Transverse colon (tissue), 4 donors: ENCODE measurements at regions not wholly inside any gene's neighbourhood (a gene's known extent, or its start where the extent isn't known, plus 50 kb on each side); places are given as distances from the start of the nearest gene placed in this dataset.
A peak's percentile ranks its signal among the peaks of the same experiment; 100 is the strongest.

Experiments used
- EP300 ChIP-seq: sonication (generic); formaldehyde crosslinking; IDR thresholded peaks from one replicate; pipeline ENCODE4 v1.6.1; 2017; ENCODE audit warnings: antibody characterized with exemption, low read depth
- POLR2A ChIP-seq: fragments of 450-650 bp; IDR thresholded peaks from one replicate; pipeline ENCODE4 v1.6.1; 2016; ENCODE audit warnings: antibody characterized with exemption, mild to moderate bottlenecking, moderate library complexity
- POLR2AphosphoS5 ChIP-seq, 3 donors: sonication (generic); formaldehyde crosslinking; IDR thresholded peaks; one replicate each; pipeline ENCODE4 v1.6.1; 2016; ENCODE audit warnings: antibody characterized with exemption in 3 of 3
- TF ChIP-seq, protein P1 (sequence below), 5 experiments: fragments of 200-600 bp in 3 of 5; fragments of 450-650 bp in 2 of 5; sonication (generic) in 3 of 5; IDR thresholded peaks; 1 replicate in 2 of 5; 2 replicates in 3 of 5; pipeline ENCODE4 v1.5.1; 2016 to 2017; ENCODE audit warnings: antibody characterized with exemption in 5 of 5, inconsistent platforms in 3 of 5, mild to moderate bottlenecking in 2 of 5, moderate library complexity in 1 of 5

GRCh38 chr18:55096263-55096951 is 137.1 kb upstream of the CCDC68 start:
- TF ChIP-seq, protein P1, sequence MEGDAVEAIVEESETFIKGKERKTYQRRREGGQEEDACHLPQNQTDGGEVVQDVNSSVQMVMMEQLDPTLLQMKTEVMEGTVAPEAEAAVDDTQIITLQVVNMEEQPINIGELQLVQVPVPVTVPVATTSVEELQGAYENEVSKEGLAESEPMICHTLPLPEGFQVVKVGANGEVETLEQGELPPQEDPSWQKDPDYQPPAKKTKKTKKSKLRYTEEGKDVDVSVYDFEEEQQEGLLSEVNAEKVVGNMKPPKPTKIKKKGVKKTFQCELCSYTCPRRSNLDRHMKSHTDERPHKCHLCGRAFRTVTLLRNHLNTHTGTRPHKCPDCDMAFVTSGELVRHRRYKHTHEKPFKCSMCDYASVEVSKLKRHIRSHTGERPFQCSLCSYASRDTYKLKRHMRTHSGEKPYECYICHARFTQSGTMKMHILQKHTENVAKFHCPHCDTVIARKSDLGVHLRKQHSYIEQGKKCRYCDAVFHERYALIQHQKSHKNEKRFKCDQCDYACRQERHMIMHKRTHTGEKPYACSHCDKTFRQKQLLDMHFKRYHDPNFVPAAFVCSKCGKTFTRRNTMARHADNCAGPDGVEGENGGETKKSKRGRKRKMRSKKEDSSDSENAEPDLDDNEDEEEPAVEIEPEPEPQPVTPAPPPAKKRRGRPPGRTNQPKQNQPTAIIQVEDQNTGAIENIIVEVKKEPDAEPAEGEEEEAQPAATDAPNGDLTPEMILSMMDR (IDR thresholded peaks at IDR 0.05), result peak in 3 of 5 experiments; percentile 7 to 14 (median 13)
- no peak for TF ChIP-seq EP300
- no peak for TF ChIP-seq POLR2AphosphoS5 (IDR thresholded peaks at IDR 0.05)
- no peak for TF ChIP-seq POLR2A
